HG02852 (cell line): ENCODE measurements at regions not wholly inside any gene's neighbourhood (a gene's known extent, or its start where the extent isn't known, plus 50 kb on each side); places are given as distances from the start of the nearest gene placed in this dataset.

Experiments
- ATAC-seq: cut with Tn5 transposase; IDR thresholded peaks from one replicate; pipeline ENCODE4 v1.9.1; 2021; ENCODE audit warnings: mild to moderate bottlenecking, moderate library complexity; ENCODE audit not compliant: unreplicated experiment

- no peak for ATAC-seq
Observed at GRCh38 chr11:92524542-92524941, 299.9 kb downstream of the FAT3 start.

- ATAC-seq, result no peak
Observed at GRCh38 chr11:92527467-92527866, 302.8 kb downstream of the FAT3 start.

- ATAC-seq, result no peak
Observed at GRCh38 chr11:92528001-92528400, 303.4 kb downstream of the FAT3 start.

- no peak for ATAC-seq
Observed at GRCh38 chr11:92531065-92531739, 306.6 kb downstream of the FAT3 start.

GRCh38 chr11:92533657-92534335 is 309.2 kb downstream of the FAT3 start:
- ATAC-seq, result no peak

- no peak for ATAC-seq
Observed at GRCh38 chr11:92536883-92537282, 312.3 kb downstream of the FAT3 start.

GRCh38 chr11:92540096-92540495 is 315.5 kb downstream of the FAT3 start:
- ATAC-seq, result no peak

GRCh38 chr11:92545906-92546471 is 321.4 kb downstream of the FAT3 start:
- no peak for ATAC-seq

GRCh38 chr11:92546603-92547002 is 322.0 kb downstream of the FAT3 start:
- no peak for ATAC-seq

GRCh38 chr11:92550411-92550810 is 325.8 kb downstream of the FAT3 start:
- ATAC-seq, result no peak

- ATAC-seq, result no peak
Observed at GRCh38 chr11:92550871-92551270, 326.3 kb downstream of the FAT3 start.

GRCh38 chr11:92552942-92553341 is 328.3 kb downstream of the FAT3 start:
- ATAC-seq, result no peak

- ATAC-seq, result no peak
Observed at GRCh38 chr11:92554688-92555087, 330.1 kb downstream of the FAT3 start.

- no peak for ATAC-seq
Observed at GRCh38 chr11:92556431-92556830, 331.8 kb downstream of the FAT3 start.

GRCh38 chr11:92557879-92558278 is 333.3 kb downstream of the FAT3 start:
- no peak for ATAC-seq

- no peak for ATAC-seq
Observed at GRCh38 chr11:92558323-92558722, 333.7 kb downstream of the FAT3 start.

GRCh38 chr11:92569726-92570125 is 345.1 kb downstream of the FAT3 start:
- ATAC-seq, result no peak

GRCh38 chr11:92572559-92572958 is 347.9 kb downstream of the FAT3 start:
- ATAC-seq, result no peak

GRCh38 chr11:92576315-92576714 is 351.7 kb downstream of the FAT3 start:
- ATAC-seq, result no peak

- ATAC-seq, result no peak
Observed at GRCh38 chr11:92580908-92581307, 356.3 kb downstream of the FAT3 start.

GRCh38 chr11:92588393-92588792 is 363.8 kb downstream of the FAT3 start:
- no peak for ATAC-seq

- ATAC-seq, result no peak
Observed at GRCh38 chr11:92589512-92589911, 364.9 kb downstream of the FAT3 start.
